ENCODE measurements at regions not wholly inside any gene's neighbourhood (a gene's known extent, or its start where the extent isn't known, plus 50 kb on each side); places are given as distances from the start of the nearest gene placed in this dataset.

DNA sequence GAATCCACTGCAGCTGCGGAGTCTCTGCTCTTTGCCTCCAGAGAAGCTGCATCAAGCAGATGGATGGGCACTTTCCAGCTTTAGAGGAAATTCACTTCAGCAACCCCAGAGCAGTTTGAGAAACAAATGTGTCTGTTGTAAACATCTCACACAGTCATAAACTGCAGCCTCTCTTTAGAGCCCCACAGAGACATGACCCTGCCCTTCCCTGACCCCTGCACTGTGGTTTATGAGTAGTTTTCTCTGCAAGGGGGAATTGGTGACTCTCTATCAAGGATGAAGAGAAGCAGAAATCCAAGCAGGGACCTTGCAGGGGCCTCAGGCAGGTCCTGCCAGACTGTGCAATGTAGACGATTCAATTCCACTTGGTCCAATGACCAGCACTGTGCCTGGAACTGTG lies 160.2 kb downstream of the SH2D4B start:
- TF ChIP-seq, protein P1, sequence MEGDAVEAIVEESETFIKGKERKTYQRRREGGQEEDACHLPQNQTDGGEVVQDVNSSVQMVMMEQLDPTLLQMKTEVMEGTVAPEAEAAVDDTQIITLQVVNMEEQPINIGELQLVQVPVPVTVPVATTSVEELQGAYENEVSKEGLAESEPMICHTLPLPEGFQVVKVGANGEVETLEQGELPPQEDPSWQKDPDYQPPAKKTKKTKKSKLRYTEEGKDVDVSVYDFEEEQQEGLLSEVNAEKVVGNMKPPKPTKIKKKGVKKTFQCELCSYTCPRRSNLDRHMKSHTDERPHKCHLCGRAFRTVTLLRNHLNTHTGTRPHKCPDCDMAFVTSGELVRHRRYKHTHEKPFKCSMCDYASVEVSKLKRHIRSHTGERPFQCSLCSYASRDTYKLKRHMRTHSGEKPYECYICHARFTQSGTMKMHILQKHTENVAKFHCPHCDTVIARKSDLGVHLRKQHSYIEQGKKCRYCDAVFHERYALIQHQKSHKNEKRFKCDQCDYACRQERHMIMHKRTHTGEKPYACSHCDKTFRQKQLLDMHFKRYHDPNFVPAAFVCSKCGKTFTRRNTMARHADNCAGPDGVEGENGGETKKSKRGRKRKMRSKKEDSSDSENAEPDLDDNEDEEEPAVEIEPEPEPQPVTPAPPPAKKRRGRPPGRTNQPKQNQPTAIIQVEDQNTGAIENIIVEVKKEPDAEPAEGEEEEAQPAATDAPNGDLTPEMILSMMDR (IDR thresholded peaks at IDR 0.05): no peak
- no peak for TF ChIP-seq POLR2A (IDR thresholded peaks at IDR 0.05)
- no peak for TF ChIP-seq POLR2AphosphoS5 (IDR thresholded peaks at IDR 0.05)
- no peak for TF ChIP-seq EP300 (IDR thresholded peaks at IDR 0.05)

All from stomach (tissue), 4 donors.